ENCODE measurements at regions not wholly inside any gene's neighbourhood (a gene's known extent, or its start where the extent isn't known, plus 50 kb on each side); places are given as distances from the start of the nearest gene placed in this dataset.
A peak's percentile ranks its signal among the peaks of the same experiment; 100 is the strongest.

- intact Hi-C loops (cut with DNase I; ENCODE audit: low total_unique reads), result no loop called here
- no peak overlapping the region for H3K4me3 ChIP-seq (ENCODE audit: low read depth, poor library complexity, severe bottlenecking)
- no peak for TF ChIP-seq CTCF (IDR thresholded peaks at IDR 0.05)
- no peak for DNase-seq (ENCODE audit: low spot score in 2 of 2)
- 91 to 96% methylated on average over 1 of the region's 1 CpG for WGBS, 2 donors
These were observed 114.3 kb upstream of the GGTLC1 start for GRCh38 chr20:24102749-24103333.

GRCh38 chr20:24102290-24102689 lies 113.7 kb upstream of the GGTLC1 start:
- peak in 1 of 2 donors; percentile 62 for DNase-seq (ENCODE audit: low spot score in 2 of 2)
- WGBS, 2 donors, result 52 to 55% methylated on average over 7 of the region's 7 CpGs
- intact Hi-C loops (cut with DNase I; ENCODE audit: low total_unique reads), result no loop called here
- TF ChIP-seq CTCF (IDR thresholded peaks at IDR 0.05) (no peak), POLR2A (IDR thresholded peaks at IDR 0.05) (no peak)
- no peak overlapping the region for H3K4me3 ChIP-seq (ENCODE audit: low read depth, poor library complexity, severe bottlenecking)

- no peak overlapping the region for H3K4me3 ChIP-seq (ENCODE audit: low read depth, poor library complexity, severe bottlenecking)
- 24 to 26% methylated on average over 5 of the region's 5 CpGs for WGBS, 2 donors
- DNase-seq (ENCODE audit: low spot score in 2 of 2), result peak; percentile 35 to 85
- TF ChIP-seq POLR2A (IDR thresholded peaks at IDR 0.05), result no peak
- peak in 1 of 3 donors; percentile 13 for TF ChIP-seq CTCF (IDR thresholded peaks at IDR 0.05)
- intact Hi-C loops (cut with DNase I; ENCODE audit: low total_unique reads), result no loop called here
These were observed 111.9 kb upstream of the GGTLC1 start for GRCh38 chr20:24100370-24101011.

- WGBS, 2 donors, result 45 to 57% methylated on average over 3 of the region's 3 CpGs
- intact Hi-C loops (cut with DNase I; ENCODE audit: low total_unique reads), result no loop called here
- no peak for TF ChIP-seq POLR2A (IDR thresholded peaks at IDR 0.05)
- no peak for TF ChIP-seq CTCF (IDR thresholded peaks at IDR 0.05)
- H3K4me3 ChIP-seq (ENCODE audit: low read depth, poor library complexity, severe bottlenecking), result no peak overlapping the region
- peak in 1 of 2 donors; percentile 12 for DNase-seq (ENCODE audit: low spot score in 2 of 2)
These were observed 110.3 kb upstream of the GGTLC1 start for GRCh38 chr20:24098886-24099285.

GRCh38 chr20:24097506-24098245 lies 109.1 kb upstream of the GGTLC1 start:
- intact Hi-C loops (cut with DNase I; ENCODE audit: low total_unique reads), result no loop called here
- WGBS, 2 donors, result 75 to 78% methylated on average over 6 of the region's 6 CpGs
- TF ChIP-seq CTCF (IDR thresholded peaks at IDR 0.05), result no peak
- TF ChIP-seq POLR2A (IDR thresholded peaks at IDR 0.05), result no peak
- peak in 1 of 2 donors; percentile 45 for DNase-seq (ENCODE audit: low spot score in 2 of 2)
- H3K4me3 ChIP-seq (ENCODE audit: low read depth, poor library complexity, severe bottlenecking), result no peak overlapping the region
